ENCODE measurements at regions not wholly inside any gene's neighbourhood (a gene's known extent, or its start where the extent isn't known, plus 50 kb on each side); places are given as distances from the start of the nearest gene placed in this dataset.

GRCh38 chr1:5473268-5473667 lies 519.0 kb downstream of the NPHP4 start:
- TF ChIP-seq CTCF (IDR thresholded peaks at IDR 0.05) (no peak), POLR2A (IDR thresholded peaks at IDR 0.05) (no peak)
